ENCODE measurements at regions not wholly inside any gene's neighbourhood (a gene's known extent, or its start where the extent isn't known, plus 50 kb on each side); places are given as distances from the start of the nearest gene placed in this dataset.

GRCh38 chr5:4532705-4533080 is 607.4 kb upstream of the ADAMTS16 start:
- no peak for TF ChIP-seq CTCF (IDR thresholded peaks at IDR 0.05)
- no peak for TF ChIP-seq POLR2A (IDR thresholded peaks at IDR 0.05)
- TF ChIP-seq EP300 (IDR thresholded peaks at IDR 0.05) = no peak

All from ovary (tissue), 3 donors.